ENCODE measurements at regions not wholly inside any gene's neighbourhood (a gene's known extent, or its start where the extent isn't known, plus 50 kb on each side); places are given as distances from the start of the nearest gene placed in this dataset.

GRCh38 chr2:236692937-236693336, 123.3 kb downstream of the ACKR3 start:
- no peak for FAIRE-seq
- no peak for TF ChIP-seq PAX5 (IDR thresholded peaks at IDR 0.05; ENCODE audit: insufficient read depth, low read length, severe bottlenecking)
- no peak for DNase-seq (ENCODE audit: insufficient read length, low spot score)

GRCh38 chr2:236693531-236693930, 123.9 kb downstream of the ACKR3 start:
- FAIRE-seq (no peak), DNase-seq (ENCODE audit: insufficient read length, low spot score) (no peak)
- TF ChIP-seq SPI1 (IDR thresholded peaks at IDR 0.05; ENCODE audit: low read depth, low read length) (no peak), POLR2A (IDR thresholded peaks at IDR 0.05; ENCODE audit: low read depth, low read length) (no peak), POLR2AphosphoS5 (IDR thresholded peaks at IDR 0.05; ENCODE audit: low read depth, low read length) (no peak), PAX5 (IDR thresholded peaks at IDR 0.05; ENCODE audit: insufficient read depth, low read length, severe bottlenecking) (no peak), TAF1 (IDR thresholded peaks at IDR 0.05; ENCODE audit: low read depth, low read length) (no peak), POU2F2 (IDR thresholded peaks at IDR 0.05; ENCODE audit: low read depth, low read length) (no peak)

- no peak for TF ChIP-seq SPI1 (IDR thresholded peaks at IDR 0.05; ENCODE audit: low read depth, low read length)
- no peak for TF ChIP-seq POLR2A (IDR thresholded peaks at IDR 0.05; ENCODE audit: low read depth, low read length)
- TF ChIP-seq POLR2AphosphoS5 (IDR thresholded peaks at IDR 0.05; ENCODE audit: low read depth, low read length): no peak
- no peak for TF ChIP-seq PAX5 (IDR thresholded peaks at IDR 0.05; ENCODE audit: insufficient read depth, low read length, severe bottlenecking)
- no peak for TF ChIP-seq TAF1 (IDR thresholded peaks at IDR 0.05; ENCODE audit: low read depth, low read length)
- TF ChIP-seq POU2F2 (IDR thresholded peaks at IDR 0.05; ENCODE audit: low read depth, low read length): no peak
- FAIRE-seq (no peak), DNase-seq (ENCODE audit: insufficient read length, low spot score) (no peak)
These were observed 124.7 kb downstream of the ACKR3 start for GRCh38 chr2:236694146-236694888.

GRCh38 chr2:236696834-236697233, 127.2 kb downstream of the ACKR3 start:
- DNase-seq (ENCODE audit: insufficient read length, low spot score) (no peak), FAIRE-seq (no peak)

GRCh38 chr2:236698016-236698627, 128.5 kb downstream of the ACKR3 start:
- FAIRE-seq: no peak
- TF ChIP-seq POU2F2 (IDR thresholded peaks at IDR 0.05; ENCODE audit: low read depth, low read length) (no peak), POLR2A (IDR thresholded peaks at IDR 0.05; ENCODE audit: low read depth, low read length) (no peak), TAF1 (IDR thresholded peaks at IDR 0.05; ENCODE audit: low read depth, low read length) (no peak), PAX5 (IDR thresholded peaks at IDR 0.05; ENCODE audit: insufficient read depth, low read length, severe bottlenecking) (no peak), POLR2AphosphoS5 (IDR thresholded peaks at IDR 0.05; ENCODE audit: low read depth, low read length) (no peak), SPI1 (IDR thresholded peaks at IDR 0.05; ENCODE audit: low read depth, low read length) (no peak)
- no peak for DNase-seq (ENCODE audit: insufficient read length, low spot score)

More at GRCh38 chr2:236696834-236697233, 127.2 kb downstream of the ACKR3 start:
- TF ChIP-seq POU2F2 (IDR thresholded peaks at IDR 0.05; ENCODE audit: low read depth, low read length) (no peak), PAX5 (IDR thresholded peaks at IDR 0.05; ENCODE audit: insufficient read depth, low read length, severe bottlenecking) (no peak), POLR2A (IDR thresholded peaks at IDR 0.05; ENCODE audit: low read depth, low read length) (no peak), TAF1 (IDR thresholded peaks at IDR 0.05; ENCODE audit: low read depth, low read length) (no peak), SPI1 (IDR thresholded peaks at IDR 0.05; ENCODE audit: low read depth, low read length) (no peak), POLR2AphosphoS5 (IDR thresholded peaks at IDR 0.05; ENCODE audit: low read depth, low read length) (no peak)

DNA sequence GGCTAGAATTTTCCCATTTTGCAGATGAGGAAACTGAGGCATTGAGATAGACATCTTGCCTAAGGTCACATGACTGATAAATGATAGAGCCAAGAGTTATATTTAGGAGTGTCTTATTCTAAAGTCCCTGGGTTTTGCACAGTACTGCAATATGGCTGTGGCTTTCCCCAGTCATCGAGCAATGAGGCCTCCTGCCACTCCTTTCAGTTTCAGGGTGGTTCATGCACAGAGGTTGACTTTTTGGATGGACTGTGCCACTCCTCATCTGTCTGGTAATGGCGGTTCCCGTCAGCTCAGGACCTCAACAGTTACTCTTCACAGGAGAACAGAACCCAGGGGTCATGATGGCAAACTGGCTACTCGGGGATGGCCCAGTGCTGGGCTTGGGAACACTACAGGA, 131.1 kb downstream of the ACKR3 start:
- DNase-seq (ENCODE audit: insufficient read length, low spot score) (no peak), FAIRE-seq (no peak)
- TF ChIP-seq POLR2A (IDR thresholded peaks at IDR 0.05; ENCODE audit: low read depth, low read length) (no peak), TAF1 (IDR thresholded peaks at IDR 0.05; ENCODE audit: low read depth, low read length) (no peak), POLR2AphosphoS5 (IDR thresholded peaks at IDR 0.05; ENCODE audit: low read depth, low read length) (no peak), POU2F2 (IDR thresholded peaks at IDR 0.05; ENCODE audit: low read depth, low read length) (no peak), SPI1 (IDR thresholded peaks at IDR 0.05; ENCODE audit: low read depth, low read length) (no peak), PAX5 (IDR thresholded peaks at IDR 0.05; ENCODE audit: insufficient read depth, low read length, severe bottlenecking) (no peak)

- DNase-seq (ENCODE audit: insufficient read length, low spot score) (no peak), FAIRE-seq (no peak)
- TF ChIP-seq SPI1 (IDR thresholded peaks at IDR 0.05; ENCODE audit: low read depth, low read length): no peak
- no peak for TF ChIP-seq PAX5 (IDR thresholded peaks at IDR 0.05; ENCODE audit: insufficient read depth, low read length, severe bottlenecking)
- no peak for TF ChIP-seq POLR2AphosphoS5 (IDR thresholded peaks at IDR 0.05; ENCODE audit: low read depth, low read length)
- no peak for TF ChIP-seq POU2F2 (IDR thresholded peaks at IDR 0.05; ENCODE audit: low read depth, low read length)
- no peak for TF ChIP-seq TAF1 (IDR thresholded peaks at IDR 0.05; ENCODE audit: low read depth, low read length)
- no peak for TF ChIP-seq POLR2A (IDR thresholded peaks at IDR 0.05; ENCODE audit: low read depth, low read length)
These were observed 133.2 kb downstream of the ACKR3 start for GRCh38 chr2:236702657-236703372.

- DNase-seq (ENCODE audit: insufficient read length, low spot score) (no peak), FAIRE-seq (no peak)
- TF ChIP-seq POLR2AphosphoS5 (IDR thresholded peaks at IDR 0.05; ENCODE audit: low read depth, low read length): no peak
- no peak for TF ChIP-seq POLR2A (IDR thresholded peaks at IDR 0.05; ENCODE audit: low read depth, low read length)
- TF ChIP-seq PAX5 (IDR thresholded peaks at IDR 0.05; ENCODE audit: insufficient read depth, low read length, severe bottlenecking): no peak
- no peak for TF ChIP-seq TAF1 (IDR thresholded peaks at IDR 0.05; ENCODE audit: low read depth, low read length)
- TF ChIP-seq POU2F2 (IDR thresholded peaks at IDR 0.05; ENCODE audit: low read depth, low read length): no peak
- TF ChIP-seq SPI1 (IDR thresholded peaks at IDR 0.05; ENCODE audit: low read depth, low read length): no peak
These were observed 133.7 kb downstream of the ACKR3 start for GRCh38 chr2:236703373-236703709.

- no peak for TF ChIP-seq PAX5 (IDR thresholded peaks at IDR 0.05; ENCODE audit: insufficient read depth, low read length, severe bottlenecking)
- TF ChIP-seq POLR2AphosphoS5 (IDR thresholded peaks at IDR 0.05; ENCODE audit: low read depth, low read length): no peak
- no peak for TF ChIP-seq TAF1 (IDR thresholded peaks at IDR 0.05; ENCODE audit: low read depth, low read length)
- no peak for TF ChIP-seq POLR2A (IDR thresholded peaks at IDR 0.05; ENCODE audit: low read depth, low read length)
- no peak for TF ChIP-seq POU2F2 (IDR thresholded peaks at IDR 0.05; ENCODE audit: low read depth, low read length)
- TF ChIP-seq SPI1 (IDR thresholded peaks at IDR 0.05; ENCODE audit: low read depth, low read length): no peak
- DNase-seq (ENCODE audit: insufficient read length, low spot score): no peak
- FAIRE-seq: no peak
These were observed 134.3 kb downstream of the ACKR3 start for GRCh38 chr2:236703906-236704305.
